A673 (cell line): ENCODE measurements at regions not wholly inside any gene's neighbourhood (a gene's known extent, or its start where the extent isn't known, plus 50 kb on each side); places are given as distances from the start of the nearest gene placed in this dataset.

ENCODE experiments used
- BruUV-seq: library from RNA; stranded (reverse); fragments of 400-500 nt; replicated peaks from 2 replicates; lab custom pipeline; 2021; lab: Mats Ljungman, UMichigan
- CTCF ChIA-PET: fragments of 300-600 bp; sonication (Branson Sonifier 250); formaldehyde crosslinking; loops from one replicate; lab custom pipeline; 2022; ENCODE audit warnings: antibody characterized with exemption; lab: Charles Lee
- POLR2A ChIA-PET: fragments of 300-600 bp; sonication (Branson Sonifier 250); formaldehyde crosslinking; loops from one replicate; lab custom pipeline; 2022; ENCODE audit warnings: antibody characterized with exemption; ENCODE audit not compliant: low non-redundant PET; lab: Charles Lee
- DNase-seq: peaks from one replicate; pipeline ENCODE4 v3.0.0-alpha.2; 2015; ENCODE audit warnings: low spot score
- H3K27ac ChIP-seq: fragments of 200-600 bp; sonication (generic); 2 replicates; pipeline ENCODE4 v1.5.1; 2016; ENCODE audit warnings: mixed run types, low read depth, mild to moderate bottlenecking, mixed read lengths, antibody characterized with exemption, low read length; ENCODE audit not compliant: poor library complexity, severe bottlenecking
- H3K27me3 ChIP-seq: fragments of 200-600 bp; sonication (generic); replicated peaks from 2 replicates; pipeline ENCODE4 v1.6.1; 2017; ENCODE audit warnings: mixed run types, low read depth, mild to moderate bottlenecking, mixed read lengths, antibody characterized with exemption, low read length; ENCODE audit not compliant: insufficient read depth, poor library complexity
- H3K36me3 ChIP-seq: fragments of 200-600 bp; sonication (generic); 2 replicates; pipeline ENCODE4 v1.6.1; 2016; ENCODE audit warnings: mixed run types, mild to moderate bottlenecking, mixed read lengths, antibody characterized with exemption, low read length; ENCODE audit not compliant: insufficient read depth, poor library complexity, severe bottlenecking
- H3K4me1 ChIP-seq: fragments of 200-600 bp; sonication (generic); 2 replicates; pipeline ENCODE4 v1.6.1; 2017; ENCODE audit warnings: mixed run types, mild to moderate bottlenecking, mixed read lengths, antibody characterized with exemption, low read length; ENCODE audit not compliant: insufficient read depth, poor library complexity, severe bottlenecking
- H3K4me3 ChIP-seq: fragments of 200-600 bp; sonication (generic); 2 replicates; pipeline ENCODE4 v1.5.1; 2016; ENCODE audit warnings: low read depth, mixed run types, mild to moderate bottlenecking, mixed read lengths, low read length; ENCODE audit not compliant: poor library complexity, severe bottlenecking
- H3K9me3 ChIP-seq: fragments of 200-600 bp; sonication (generic); 2 replicates; pipeline ENCODE4 v1.6.1; 2016; ENCODE audit warnings: mixed run types, low read depth, mild to moderate bottlenecking, mixed read lengths, antibody characterized with exemption, low read length; ENCODE audit not compliant: poor library complexity, severe bottlenecking
- CTCF ChIP-seq: fragments of 300-800, 200-600 bp; sonication (generic); conservative IDR thresholded peaks from 2 replicates; pipeline ENCODE4 v1.5.1; 2017; ENCODE audit warnings: low read depth, mild to moderate bottlenecking, antibody characterized with exemption, low read length, moderate library complexity, mixed read lengths
- EZH2 ChIP-seq: fragments of 200-600 bp; sonication (generic); IDR thresholded peaks from 2 replicates; pipeline ENCODE4 v1.6.1; 2017; ENCODE audit warnings: borderline replicate concordance, low read depth, mild to moderate bottlenecking, mixed read lengths, antibody characterized with exemption, low read length; ENCODE audit not compliant: poor library complexity, severe bottlenecking
- intact Hi-C: fragments of 100-400 bp; cut with micrococcal nuclease; formaldehyde crosslinking; loops from one replicate; pipeline ENCODE4 v1.10.0; 2022; ENCODE audit not compliant: unreplicated experiment

- no TSS peak for BruUV-seq
- H3K36me3 ChIP-seq, result no peaks in the 10 kb centered on the region
- DNase-seq, result no peak
- TF ChIP-seq EZH2 (no peak), CTCF (no peak)
- intact Hi-C loops, result no loop called here
- no peaks in the 10 kb centered on the region for H3K9me3 ChIP-seq
- peaks cover 4% of the 10 kb centered on the region for H3K4me1 ChIP-seq
- POLR2A ChIA-PET, result interaction anchor here (0.8 kb wide), 1 partner anchor 1727 kb away, joined by 4 read pairs; no protein-coding TSS in a partner anchor
- H3K4me3 ChIP-seq, result no peak overlapping the region
- no peak overlapping the region for H3K27ac ChIP-seq
- no peaks in the 10 kb centered on the region for H3K27me3 ChIP-seq
- CTCF ChIA-PET, result no interaction called here
Measured at GRCh38 chr19:30677702-30678101, 305.5 kb downstream of the ZNF536 start.

GRCh38 chr19:30676990-30677679 is 305.0 kb downstream of the ZNF536 start:
- TF ChIP-seq EZH2, result no peak
- TF ChIP-seq CTCF, result no peak
- CTCF ChIA-PET, result no interaction called here
- Histone ChIP-seq H3K36me3 (no peaks in the 10 kb centered on the region), H3K4me1 (no peaks in the 10 kb centered on the region), H3K9me3 (no peaks in the 10 kb centered on the region), H3K27ac (no peak overlapping the region), H3K27me3 (no peaks in the 10 kb centered on the region), H3K4me3 (no peak overlapping the region)
- no TSS peak for BruUV-seq
- intact Hi-C loops, result no loop called here
- DNase-seq, result no peak
- POLR2A ChIA-PET, result interaction anchor here (0.8 kb wide), 1 partner anchor 1727 kb away, joined by 4 read pairs; no protein-coding TSS in a partner anchor

GRCh38 chr19:30675086-30675485 is 302.9 kb downstream of the ZNF536 start:
- Histone ChIP-seq H3K27ac (no peak overlapping the region), H3K9me3 (no peaks in the 10 kb centered on the region), H3K36me3 (no peaks in the 10 kb centered on the region), H3K4me3 (no peak overlapping the region), H3K27me3 (no peaks in the 10 kb centered on the region), H3K4me1 (no peaks in the 10 kb centered on the region)
- no TSS peak for BruUV-seq
- no peak for TF ChIP-seq EZH2
- TF ChIP-seq CTCF, result no peak
- ChIA-PET POLR2A (no interaction called here), CTCF (no interaction called here)
- intact Hi-C loops, result no loop called here
- DNase-seq, result no peak
